ENCODE measurements at regions not wholly inside any gene's neighbourhood (a gene's known extent, or its start where the extent isn't known, plus 50 kb on each side); places are given as distances from the start of the nearest gene placed in this dataset.

DNA sequence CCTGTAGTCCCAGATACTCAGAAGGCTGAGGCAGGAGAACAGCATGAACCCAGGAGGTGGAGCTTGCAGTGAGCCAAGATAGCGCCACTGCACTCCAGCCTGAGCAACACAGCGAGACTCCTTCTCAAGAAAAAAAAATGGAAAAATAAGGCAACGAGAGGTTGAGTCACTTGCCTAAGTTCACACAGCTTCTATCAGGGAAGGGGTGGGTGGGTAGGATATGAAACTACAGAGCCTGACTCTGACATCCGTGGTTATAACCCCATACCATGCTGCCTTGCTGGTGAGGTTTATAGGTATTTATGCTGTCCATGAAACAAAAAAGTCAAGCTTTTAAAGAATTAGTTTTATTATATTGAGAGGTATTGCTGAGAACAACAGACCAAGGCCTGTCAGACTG lies 61.5 kb upstream of the RAB4A start:
- TF ChIP-seq JUND (IDR thresholded peaks at IDR 0.05), result no peak
- TF ChIP-seq, protein P1, sequence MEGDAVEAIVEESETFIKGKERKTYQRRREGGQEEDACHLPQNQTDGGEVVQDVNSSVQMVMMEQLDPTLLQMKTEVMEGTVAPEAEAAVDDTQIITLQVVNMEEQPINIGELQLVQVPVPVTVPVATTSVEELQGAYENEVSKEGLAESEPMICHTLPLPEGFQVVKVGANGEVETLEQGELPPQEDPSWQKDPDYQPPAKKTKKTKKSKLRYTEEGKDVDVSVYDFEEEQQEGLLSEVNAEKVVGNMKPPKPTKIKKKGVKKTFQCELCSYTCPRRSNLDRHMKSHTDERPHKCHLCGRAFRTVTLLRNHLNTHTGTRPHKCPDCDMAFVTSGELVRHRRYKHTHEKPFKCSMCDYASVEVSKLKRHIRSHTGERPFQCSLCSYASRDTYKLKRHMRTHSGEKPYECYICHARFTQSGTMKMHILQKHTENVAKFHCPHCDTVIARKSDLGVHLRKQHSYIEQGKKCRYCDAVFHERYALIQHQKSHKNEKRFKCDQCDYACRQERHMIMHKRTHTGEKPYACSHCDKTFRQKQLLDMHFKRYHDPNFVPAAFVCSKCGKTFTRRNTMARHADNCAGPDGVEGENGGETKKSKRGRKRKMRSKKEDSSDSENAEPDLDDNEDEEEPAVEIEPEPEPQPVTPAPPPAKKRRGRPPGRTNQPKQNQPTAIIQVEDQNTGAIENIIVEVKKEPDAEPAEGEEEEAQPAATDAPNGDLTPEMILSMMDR (IDR thresholded peaks at IDR 0.05; ENCODE audit: low read depth, low read length, missing input control), result no peak

Data from liver (tissue), 3 donors.